Mesothelial cell of epicardium (in vitro differentiated cells): ENCODE measurements at regions not wholly inside any gene's neighbourhood (a gene's known extent, or its start where the extent isn't known, plus 50 kb on each side); places are given as distances from the start of the nearest gene placed in this dataset.

Experiments
- DNase-seq, 2 experiments: peaks; one replicate each; pipeline ENCODE4 v3.0.0; 2021; ENCODE audit warnings: low spot score in 2 of 2; ENCODE audit not compliant: unreplicated experiment in 2 of 2
- H3K27ac Mint-ChIP-seq: 2 replicates; pipeline ENCODE4 v1.8.0; 2021; ENCODE audit warnings: mixed read lengths
- H3K27me3 Mint-ChIP-seq: 2 replicates; pipeline ENCODE4 v1.8.0; 2021; ENCODE audit warnings: low read depth, mixed read lengths
- H3K36me3 Mint-ChIP-seq: 2 replicates; pipeline ENCODE4 v1.8.0; 2021; ENCODE audit warnings: mixed read lengths
- H3K4me1 Mint-ChIP-seq: 2 replicates; pipeline ENCODE4 v1.8.0; 2021; ENCODE audit warnings: mixed read lengths
- H3K4me3 Mint-ChIP-seq: 2 replicates; pipeline ENCODE4 v1.8.0; 2021; ENCODE audit warnings: mild to moderate bottlenecking, moderate library complexity, mixed read lengths
- H3K9me3 Mint-ChIP-seq: 2 replicates; pipeline ENCODE4 v1.8.0; 2021; ENCODE audit warnings: mixed read lengths
- CTCF ChIP-seq: fragments of 200-600 bp; sonication (generic); IDR thresholded peaks from one replicate; pipeline ENCODE4 v1.5.0; 2021; ENCODE audit warnings: antibody characterized with exemption; ENCODE audit not compliant: unreplicated experiment

DNA sequence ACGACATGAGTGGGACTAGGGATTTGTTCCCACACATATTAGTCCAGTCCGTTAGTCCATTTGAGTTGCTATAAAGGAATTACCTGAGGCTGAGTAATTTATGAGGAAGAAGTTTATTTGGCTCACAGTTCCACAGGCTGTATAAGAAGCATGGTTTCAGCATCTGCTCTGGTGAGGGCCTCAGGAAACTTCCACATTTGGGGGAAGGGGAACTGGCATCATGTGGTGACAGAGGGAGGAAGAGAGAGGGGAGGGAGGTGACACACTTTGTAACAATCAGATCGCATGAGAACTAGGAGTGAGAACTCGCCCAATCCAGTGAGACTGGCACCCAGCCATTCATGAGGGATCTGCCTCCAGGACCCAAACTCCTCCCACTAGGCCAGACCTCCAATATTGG is 769.9 kb upstream of the ROBO1 start:
- TF ChIP-seq CTCF: no peak
- H3K4me3 Mint-ChIP-seq: no peak overlapping the region
- H3K9me3 Mint-ChIP-seq: no peaks in the 10 kb centered on the region
- no peaks in the 10 kb centered on the region for H3K36me3 Mint-ChIP-seq
- no peaks in the 10 kb centered on the region for H3K27me3 Mint-ChIP-seq
- peaks cover 2% of the 10 kb centered on the region for H3K4me1 Mint-ChIP-seq
- no peak overlapping the region for H3K27ac Mint-ChIP-seq
- DNase-seq: no peak

DNA sequence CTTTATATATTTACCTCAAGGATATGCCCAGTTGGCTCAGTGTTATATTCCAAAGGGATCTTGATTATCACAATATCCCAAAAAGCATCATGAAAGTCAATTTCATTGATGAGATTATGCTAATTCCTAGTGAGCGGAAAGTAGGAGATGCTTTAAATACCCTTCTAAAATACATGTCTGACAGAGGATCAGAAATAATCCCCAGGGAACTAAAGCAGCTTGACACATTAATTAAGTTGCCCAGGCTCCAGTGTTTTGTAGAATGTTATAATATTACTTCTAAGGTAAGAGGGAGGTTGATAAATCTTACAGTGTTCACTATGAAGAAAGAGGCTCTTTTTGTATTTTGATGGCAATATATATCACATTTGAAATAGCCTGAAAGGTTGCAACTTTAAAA is 767.5 kb upstream of the ROBO1 start:
- Mint-ChIP-seq H3K9me3 (no peaks in the 10 kb centered on the region), H3K27ac (no peak overlapping the region), H3K4me1 (peaks cover 2% of the 10 kb centered on the region), H3K27me3 (no peaks in the 10 kb centered on the region), H3K4me3 (no peak overlapping the region), H3K36me3 (no peaks in the 10 kb centered on the region)
- TF ChIP-seq CTCF: no peak
- no peak for DNase-seq

- Mint-ChIP-seq H3K4me3 (no peak overlapping the region), H3K9me3 (peaks cover 4% of the 10 kb centered on the region), H3K36me3 (no peaks in the 10 kb centered on the region), H3K4me1 (peaks cover 2% of the 10 kb centered on the region), H3K27me3 (no peaks in the 10 kb centered on the region), H3K27ac (no peak overlapping the region)
- no peak for TF ChIP-seq CTCF
- no peak for DNase-seq
Measured at GRCh38 chr3:80533553-80533952, 765.8 kb upstream of the ROBO1 start.

- Mint-ChIP-seq H3K4me1 (no peaks in the 10 kb centered on the region), H3K36me3 (peaks cover 1% of the 10 kb centered on the region), H3K27me3 (no peaks in the 10 kb centered on the region), H3K4me3 (no peak overlapping the region), H3K9me3 (peaks cover 17% of the 10 kb centered on the region), H3K27ac (no peak overlapping the region)
- TF ChIP-seq CTCF: no peak
- DNase-seq: no peak
Measured at GRCh38 chr3:80526153-80526552, 758.4 kb upstream of the ROBO1 start.

- Mint-ChIP-seq H3K4me1 (no peaks in the 10 kb centered on the region), H3K9me3 (no peaks in the 10 kb centered on the region), H3K4me3 (no peak overlapping the region), H3K36me3 (no peaks in the 10 kb centered on the region), H3K27me3 (no peaks in the 10 kb centered on the region), H3K27ac (no peak overlapping the region)
- DNase-seq: no peak
- TF ChIP-seq CTCF: no peak
Measured at GRCh38 chr3:80521081-80521480, 753.3 kb upstream of the ROBO1 start.

- Mint-ChIP-seq H3K27ac (no peak overlapping the region), H3K4me3 (no peak overlapping the region), H3K4me1 (no peaks in the 10 kb centered on the region), H3K27me3 (no peaks in the 10 kb centered on the region), H3K36me3 (no peaks in the 10 kb centered on the region), H3K9me3 (no peaks in the 10 kb centered on the region)
- no peak for TF ChIP-seq CTCF
- DNase-seq: no peak
Measured at GRCh38 chr3:80519436-80519835, 751.6 kb upstream of the ROBO1 start.
